Vagina (tissue), 2 donors: ENCODE measurements at regions not wholly inside any gene's neighbourhood (a gene's known extent, or its start where the extent isn't known, plus 50 kb on each side); places are given as distances from the start of the nearest gene placed in this dataset.
"Not testable (repeated sequence)": the region's sequence is repeated elsewhere in the genome, so short reads cannot be mapped to it uniquely, and the experiment has no call there.

Experiments used
- DNase-seq, 2 donors: peaks; one replicate each; pipeline ENCODE4 v3.0.0-alpha.2; 2017; ENCODE audit errors: extremely low spot score in 2 of 2
- H3K27ac ChIP-seq: fragments of 200-600 bp; sonication (generic); one replicate; pipeline ENCODE4 v1.5.1; 2019
- H3K27me3 ChIP-seq: fragments of 200-600 bp; sonication (generic); one replicate; pipeline ENCODE4 v1.5.1; 2019
- H3K36me3 ChIP-seq, 2 donors: fragments of 200-600 bp; sonication (generic); one replicate each; pipeline ENCODE4 v1.5.1; 2017 to 2019
- H3K4me1 ChIP-seq: fragments of 200-600 bp; sonication (generic); one replicate; pipeline ENCODE4 v1.5.1; 2019
- H3K4me3 ChIP-seq, 2 donors: fragments of 200-600 bp; sonication (generic); 1 replicate in 1 of 2; 2 replicates in 1 of 2; pipeline ENCODE4 v1.5.1; 2016 to 2019
- H3K9me3 ChIP-seq: fragments of 200-600 bp; sonication (generic); one replicate; pipeline ENCODE4 v1.5.1; 2019
- POLR2A ChIP-seq, 2 donors: fragments of 450-650 bp; IDR thresholded peaks; one replicate each; pipeline ENCODE4 v1.6.1; 2017; ENCODE audit warnings: antibody characterized with exemption in 2 of 2, mild to moderate bottlenecking in 2 of 2, moderate library complexity in 2 of 2
- POLR2AphosphoS5 ChIP-seq, 2 donors: sonication (generic); formaldehyde crosslinking; IDR thresholded peaks; one replicate each; pipeline ENCODE4 v1.9.0; 2017; ENCODE audit warnings: antibody characterized with exemption in 2 of 2, mild to moderate bottlenecking in 2 of 2, low read depth in 1 of 2; ENCODE audit not compliant: insufficient read depth in 1 of 2
- intact Hi-C: fragments of 100-400 bp; cut with DNase I; formaldehyde crosslinking; loops from one replicate; pipeline ENCODE4 v1.15.1; 2023
- TF ChIP-seq, protein P1 (sequence below), 3 experiments: fragments of 450-650 bp in 2 of 3; fragments of 200-600 bp in 1 of 3; sonication (generic) in 1 of 3; IDR thresholded peaks; one replicate each; pipeline ENCODE4 v1.5.1; 2017 to 2019; ENCODE audit warnings: antibody characterized with exemption in 3 of 3, mild to moderate bottlenecking in 2 of 3, moderate library complexity in 2 of 3

DNA sequence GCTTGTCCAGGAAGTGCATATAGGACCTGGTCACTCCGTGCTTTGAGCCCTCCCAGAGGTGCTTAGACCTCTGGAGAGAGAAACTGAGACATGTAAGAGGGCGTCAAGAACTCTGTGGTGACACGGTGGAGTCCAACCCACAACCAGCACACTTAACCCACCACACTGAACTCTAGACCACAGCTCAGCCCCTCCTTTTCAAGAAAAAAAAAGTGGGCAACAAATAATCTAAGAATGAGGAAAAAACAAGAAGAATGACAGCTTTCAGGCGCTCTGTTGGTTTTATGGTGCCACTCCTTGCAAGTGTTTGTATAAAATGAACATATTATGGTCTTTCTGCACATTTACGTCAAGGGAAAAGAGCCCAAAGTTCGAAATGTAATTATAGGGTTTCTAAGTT is 50.2 kb upstream of the SNAPC3 start:
- no peak overlapping the region for H3K4me3 ChIP-seq
- no peaks in the 10 kb centered on the region for H3K36me3 ChIP-seq
- TF ChIP-seq POLR2A (IDR thresholded peaks at IDR 0.05) (no peak), POLR2AphosphoS5 (IDR thresholded peaks at IDR 0.05; ENCODE audit: insufficient read depth in 1 of 2, low read depth in 1 of 2) (no peak)
- TF ChIP-seq, protein P1, sequence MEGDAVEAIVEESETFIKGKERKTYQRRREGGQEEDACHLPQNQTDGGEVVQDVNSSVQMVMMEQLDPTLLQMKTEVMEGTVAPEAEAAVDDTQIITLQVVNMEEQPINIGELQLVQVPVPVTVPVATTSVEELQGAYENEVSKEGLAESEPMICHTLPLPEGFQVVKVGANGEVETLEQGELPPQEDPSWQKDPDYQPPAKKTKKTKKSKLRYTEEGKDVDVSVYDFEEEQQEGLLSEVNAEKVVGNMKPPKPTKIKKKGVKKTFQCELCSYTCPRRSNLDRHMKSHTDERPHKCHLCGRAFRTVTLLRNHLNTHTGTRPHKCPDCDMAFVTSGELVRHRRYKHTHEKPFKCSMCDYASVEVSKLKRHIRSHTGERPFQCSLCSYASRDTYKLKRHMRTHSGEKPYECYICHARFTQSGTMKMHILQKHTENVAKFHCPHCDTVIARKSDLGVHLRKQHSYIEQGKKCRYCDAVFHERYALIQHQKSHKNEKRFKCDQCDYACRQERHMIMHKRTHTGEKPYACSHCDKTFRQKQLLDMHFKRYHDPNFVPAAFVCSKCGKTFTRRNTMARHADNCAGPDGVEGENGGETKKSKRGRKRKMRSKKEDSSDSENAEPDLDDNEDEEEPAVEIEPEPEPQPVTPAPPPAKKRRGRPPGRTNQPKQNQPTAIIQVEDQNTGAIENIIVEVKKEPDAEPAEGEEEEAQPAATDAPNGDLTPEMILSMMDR (IDR thresholded peaks at IDR 0.05) = no peak
- H3K9me3 ChIP-seq = no peaks in the 10 kb centered on the region
- intact Hi-C loops = no loop called here
- DNase-seq = no peak
- no peaks in the 10 kb centered on the region for H3K27me3 ChIP-seq
- peak overlapping the region; percentile 40 for H3K27ac ChIP-seq
- H3K4me1 ChIP-seq = peaks cover 4% of the 10 kb centered on the region

DNA sequence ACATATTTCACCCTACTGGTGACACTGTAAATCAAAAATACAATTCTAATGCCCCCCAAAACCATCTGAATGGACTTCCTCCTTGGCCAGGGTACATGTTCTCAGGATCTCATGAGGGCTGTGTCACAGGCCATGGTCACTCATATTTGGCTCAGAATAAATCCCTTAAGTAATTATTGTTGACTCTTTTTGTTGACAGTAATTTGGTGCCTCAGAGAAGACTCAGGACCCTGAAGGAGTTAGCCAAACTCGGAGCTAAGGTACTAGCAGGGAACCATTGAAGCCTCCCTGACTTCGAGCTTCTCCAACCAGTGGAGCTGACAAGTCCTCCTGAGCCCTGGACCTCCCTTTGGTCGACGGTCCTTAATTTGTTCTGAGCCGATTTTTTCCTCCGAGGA is 51.2 kb upstream of the SNAPC3 start:
- TF ChIP-seq, protein P1 (IDR thresholded peaks at IDR 0.05) = no peak
- TF ChIP-seq POLR2AphosphoS5 (IDR thresholded peaks at IDR 0.05; ENCODE audit: insufficient read depth in 1 of 2, low read depth in 1 of 2) (no peak), POLR2A (IDR thresholded peaks at IDR 0.05) (no peak)
- H3K36me3 ChIP-seq = no peaks in the 10 kb centered on the region
- no peak for DNase-seq
- no peak overlapping the region for H3K4me3 ChIP-seq
- intact Hi-C loops = no loop called here
- no peak overlapping the region for H3K27ac ChIP-seq
- no peaks in the 10 kb centered on the region for H3K27me3 ChIP-seq
- H3K4me1 ChIP-seq = peaks cover 4% of the 10 kb centered on the region
- no peaks in the 10 kb centered on the region for H3K9me3 ChIP-seq

DNA sequence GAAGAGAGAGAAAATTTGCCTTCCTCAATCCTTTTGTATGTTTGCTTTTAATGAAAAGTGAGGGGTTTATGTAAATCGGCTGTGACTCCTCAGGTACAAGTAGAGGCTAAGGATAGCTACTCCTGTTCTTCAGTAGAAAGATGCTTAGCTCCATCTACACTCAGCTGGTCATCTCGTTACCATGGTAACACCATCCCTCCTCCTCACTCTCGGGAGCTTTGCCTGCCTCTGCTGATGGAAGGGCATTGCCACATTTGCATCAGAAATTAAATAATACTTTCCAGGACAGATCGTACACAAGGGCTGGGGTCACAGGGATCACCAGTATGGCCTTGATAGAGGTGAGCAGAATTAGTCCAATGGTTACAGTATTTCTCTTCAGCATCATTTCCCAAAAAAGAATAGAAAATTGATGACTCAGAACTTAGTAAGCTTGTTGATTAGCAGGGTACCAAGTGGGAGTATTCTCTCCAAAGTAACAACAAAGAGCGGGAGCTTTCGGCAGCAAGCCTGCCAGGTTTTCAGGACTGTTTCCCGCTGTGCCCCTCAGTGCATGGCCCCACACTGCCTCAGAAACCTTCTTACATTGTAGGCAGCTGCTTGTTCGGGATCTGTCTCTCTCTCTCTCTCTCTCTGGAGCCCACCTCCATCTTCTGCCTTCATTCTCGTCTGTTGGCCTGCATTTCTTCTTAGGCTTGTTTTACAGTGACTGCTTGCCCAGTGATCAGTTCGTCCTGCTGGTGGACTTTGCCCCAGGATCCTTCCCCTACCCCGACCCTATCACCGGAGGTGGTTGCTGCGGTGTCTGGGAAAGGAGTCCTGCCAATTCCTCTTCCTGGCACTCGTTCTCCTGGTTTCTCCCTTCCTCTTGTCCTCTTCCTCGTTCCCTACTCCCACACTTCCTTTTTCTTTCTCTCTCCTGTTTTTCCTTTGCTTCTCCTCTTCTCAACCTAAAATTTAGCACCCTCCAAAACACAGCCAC is 51.9 kb upstream of the SNAPC3 start:
- no peak for DNase-seq
- intact Hi-C loops = no loop called here

DNA sequence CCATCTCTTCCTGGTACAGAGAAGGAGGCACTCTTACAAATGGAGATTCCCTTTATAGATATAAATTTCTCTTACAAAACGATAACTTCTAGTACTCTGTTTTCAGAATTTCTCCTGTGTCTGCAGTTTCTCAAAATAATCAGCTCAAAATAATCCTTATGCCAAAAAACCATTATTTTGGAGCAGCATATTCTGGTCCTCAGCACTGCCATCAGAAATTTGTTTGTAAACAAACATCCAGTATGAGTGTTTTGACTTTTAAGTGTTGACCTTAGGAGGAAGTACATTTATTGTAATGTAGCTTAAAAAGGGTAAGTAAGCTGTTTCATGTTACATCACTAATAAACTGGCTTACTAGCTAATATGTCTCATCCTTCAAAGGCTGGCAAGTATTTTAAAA is 52.8 kb upstream of the SNAPC3 start:
- Histone ChIP-seq H3K36me3 (no peaks in the 10 kb centered on the region), H3K27ac (no peak overlapping the region), H3K4me1 (peaks cover 4% of the 10 kb centered on the region), H3K9me3 (no peaks in the 10 kb centered on the region), H3K4me3 (no peak overlapping the region), H3K27me3 (no peaks in the 10 kb centered on the region)
- no peak for DNase-seq
- no peak for TF ChIP-seq POLR2AphosphoS5 (IDR thresholded peaks at IDR 0.05; ENCODE audit: insufficient read depth in 1 of 2, low read depth in 1 of 2)
- TF ChIP-seq, protein P1 (IDR thresholded peaks at IDR 0.05) = no peak
- TF ChIP-seq POLR2A (IDR thresholded peaks at IDR 0.05) = no peak
- intact Hi-C loops = no loop called here

More for the DNA sequence above, 51.9 kb upstream of the SNAPC3 start:
- no peaks in the 10 kb centered on the region for H3K9me3 ChIP-seq
- H3K27ac ChIP-seq = no peak overlapping the region
- TF ChIP-seq POLR2AphosphoS5 (IDR thresholded peaks at IDR 0.05; ENCODE audit: insufficient read depth in 1 of 2, low read depth in 1 of 2) = no peak
- TF ChIP-seq POLR2A (IDR thresholded peaks at IDR 0.05) = no peak
- TF ChIP-seq, protein P1 (IDR thresholded peaks at IDR 0.05) = no peak
- H3K36me3 ChIP-seq = no peaks in the 10 kb centered on the region
- no peak overlapping the region for H3K4me3 ChIP-seq
- peaks cover 4% of the 10 kb centered on the region for H3K4me1 ChIP-seq
- H3K27me3 ChIP-seq = no peaks in the 10 kb centered on the region

DNA sequence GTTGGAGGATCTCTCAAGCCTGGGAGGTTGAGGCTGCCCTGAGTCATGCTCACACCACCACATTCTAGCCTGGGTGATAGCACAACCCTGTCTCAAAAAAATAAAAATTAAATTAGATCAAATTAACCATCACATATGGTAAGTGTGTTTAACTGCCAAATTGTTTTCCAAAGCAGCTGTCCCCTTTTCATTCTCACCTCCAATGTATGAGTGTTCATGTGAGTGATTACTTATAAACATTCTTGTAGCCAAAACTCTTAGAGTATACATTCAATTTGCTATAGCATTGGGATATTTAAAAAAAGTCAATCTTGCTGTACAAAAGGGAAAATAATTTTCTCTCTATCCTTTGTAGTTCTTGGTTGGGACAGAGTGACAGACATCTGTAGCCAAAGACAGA is 53.4 kb upstream of the SNAPC3 start:
- H3K4me3 ChIP-seq = no peak overlapping the region
- no peaks in the 10 kb centered on the region for H3K27me3 ChIP-seq
- H3K4me1 ChIP-seq = peaks cover 4% of the 10 kb centered on the region
- TF ChIP-seq, protein P1 (IDR thresholded peaks at IDR 0.05) = no peak
- TF ChIP-seq POLR2AphosphoS5 (IDR thresholded peaks at IDR 0.05; ENCODE audit: insufficient read depth in 1 of 2, low read depth in 1 of 2) (no peak), POLR2A (IDR thresholded peaks at IDR 0.05) (no peak)
- no peak for DNase-seq
- intact Hi-C loops = no loop called here
- no peaks in the 10 kb centered on the region for H3K9me3 ChIP-seq
- no peak overlapping the region for H3K27ac ChIP-seq
- H3K36me3 ChIP-seq = no peaks in the 10 kb centered on the region

DNA sequence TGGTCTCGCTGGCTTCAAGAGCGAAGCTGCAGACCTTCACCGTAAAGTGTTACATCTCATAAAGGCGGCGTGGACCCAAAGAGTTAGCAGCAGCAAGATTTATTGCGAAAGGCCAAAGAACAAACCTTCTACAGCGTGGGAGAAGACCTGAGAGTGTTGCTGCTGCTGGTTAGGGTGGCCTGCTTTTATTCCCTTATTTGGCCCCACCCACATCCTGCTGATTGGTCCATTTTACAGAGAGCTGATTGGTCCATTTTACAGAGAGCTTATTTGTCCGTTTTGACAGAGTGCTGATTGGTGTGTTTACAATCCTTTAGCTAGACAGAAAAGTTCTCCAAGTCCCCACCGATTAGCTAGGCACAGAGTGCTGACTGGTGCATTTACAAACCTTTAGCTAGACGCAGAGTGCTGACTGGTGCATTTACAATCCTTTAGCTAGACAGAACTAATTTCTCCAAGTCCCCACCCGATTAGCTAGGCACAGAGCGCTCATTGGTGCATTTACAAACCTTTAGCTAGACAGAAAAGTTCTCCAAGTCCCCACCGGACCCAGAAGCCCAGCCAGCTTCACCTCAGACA is 57.6 kb upstream of the SNAPC3 start:
- intact Hi-C loops, H3K9me3 ChIP-seq, DNase-seq: not testable (repeated sequence)

More for the DNA sequence above, 57.6 kb upstream of the SNAPC3 start:
- H3K4me3 ChIP-seq, H3K27ac ChIP-seq, H3K36me3 ChIP-seq, H3K4me1 ChIP-seq, H3K27me3 ChIP-seq: not testable (repeated sequence)
